ENCODE measurements at regions not wholly inside any gene's neighbourhood (a gene's known extent, or its start where the extent isn't known, plus 50 kb on each side); places are given as distances from the start of the nearest gene placed in this dataset.

DNA sequence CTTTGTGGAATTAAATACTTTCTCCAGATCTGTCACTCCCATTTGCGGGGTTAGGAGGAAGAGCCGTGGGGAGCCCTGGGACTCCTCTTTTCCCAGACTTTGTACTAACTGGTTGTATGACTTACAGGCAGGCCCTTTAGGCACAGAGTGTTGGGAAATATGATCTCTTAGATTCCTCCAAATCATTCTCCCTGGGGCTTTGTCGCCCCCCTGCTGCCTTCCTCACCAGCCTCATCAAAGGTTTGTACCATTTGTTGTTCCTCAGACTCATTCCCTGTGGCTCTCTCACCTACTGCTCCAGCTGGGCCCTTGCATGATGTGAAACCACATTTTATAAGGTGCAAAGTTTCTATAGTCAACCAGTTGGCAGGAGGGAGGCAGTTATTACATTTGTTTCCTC is 56.4 kb downstream of the CRYGS start:
- no peak for DNase-seq

DNA sequence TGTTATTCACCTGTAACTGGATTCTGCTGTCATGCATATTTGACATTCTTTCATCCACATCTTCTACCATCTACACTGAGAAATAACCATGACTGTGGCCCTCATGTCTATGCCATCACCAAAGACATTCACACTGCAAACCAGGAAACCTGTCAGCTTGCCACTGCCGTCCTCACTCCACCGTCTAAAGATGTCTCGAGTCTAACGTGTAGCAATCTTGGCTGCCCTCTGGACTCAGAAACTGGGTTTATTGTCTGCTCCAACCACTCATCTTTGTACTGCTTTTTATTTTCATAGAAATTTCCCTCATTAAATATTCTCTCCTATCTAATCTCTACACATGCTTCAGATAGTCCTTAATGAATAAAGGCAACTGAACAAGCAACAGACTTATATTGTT is 57.1 kb downstream of the CRYGS start:
- DNase-seq, result no peak

DNA sequence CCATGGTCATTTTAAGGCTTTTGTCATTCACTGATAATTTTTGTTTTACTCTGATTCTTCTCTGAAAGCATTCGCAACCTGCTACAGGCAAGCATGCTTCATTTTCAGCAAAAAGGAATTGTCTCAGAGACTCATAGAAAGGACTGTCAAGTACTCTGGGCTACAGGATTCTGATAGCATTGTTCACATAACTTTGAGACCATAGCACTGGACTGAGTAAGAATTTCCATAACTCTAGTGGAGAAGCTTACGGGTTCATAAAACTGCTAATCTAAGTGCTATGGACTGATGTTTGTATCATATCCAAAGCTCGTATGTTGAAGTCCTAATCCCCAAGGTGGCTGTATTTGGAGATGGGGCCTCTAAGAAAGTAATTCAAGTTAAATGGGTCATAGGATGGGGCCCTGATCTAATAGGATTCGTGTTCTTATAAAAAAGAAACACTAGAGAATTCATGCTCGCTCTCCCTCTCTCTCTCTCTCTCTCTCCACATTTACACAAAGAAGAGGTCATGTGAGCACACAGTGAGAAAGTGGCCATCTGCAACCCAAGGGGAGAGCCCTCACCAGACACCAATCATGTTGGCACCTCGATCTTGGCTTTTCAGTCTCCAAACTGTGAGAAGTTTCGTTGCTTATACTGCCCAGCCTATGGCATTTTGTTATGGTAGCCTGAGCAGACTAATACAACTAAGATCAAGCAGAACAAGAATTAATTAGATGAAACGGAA is 60.4 kb downstream of the CRYGS start:
- DNase-seq, result no peak

DNA sequence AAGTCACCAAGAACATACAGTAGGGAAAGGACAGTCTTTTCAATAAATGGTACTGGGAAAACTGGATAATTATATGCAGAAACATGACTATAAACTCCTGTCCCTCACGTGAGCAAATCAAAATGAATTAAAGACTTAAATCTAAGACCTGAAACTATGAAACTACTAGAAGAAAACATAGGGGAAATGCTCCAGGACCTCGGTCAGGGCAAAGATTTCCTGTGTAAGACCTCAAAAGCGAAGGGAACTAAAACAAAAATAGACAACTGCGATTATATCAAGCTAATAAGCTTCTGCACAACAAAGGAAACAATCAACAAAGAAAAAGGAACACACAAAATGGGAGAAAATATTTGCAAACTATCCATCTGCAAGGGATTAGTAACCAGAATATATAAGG is 62.7 kb downstream of the CRYGS start:
- DNase-seq, result no peak

DNA sequence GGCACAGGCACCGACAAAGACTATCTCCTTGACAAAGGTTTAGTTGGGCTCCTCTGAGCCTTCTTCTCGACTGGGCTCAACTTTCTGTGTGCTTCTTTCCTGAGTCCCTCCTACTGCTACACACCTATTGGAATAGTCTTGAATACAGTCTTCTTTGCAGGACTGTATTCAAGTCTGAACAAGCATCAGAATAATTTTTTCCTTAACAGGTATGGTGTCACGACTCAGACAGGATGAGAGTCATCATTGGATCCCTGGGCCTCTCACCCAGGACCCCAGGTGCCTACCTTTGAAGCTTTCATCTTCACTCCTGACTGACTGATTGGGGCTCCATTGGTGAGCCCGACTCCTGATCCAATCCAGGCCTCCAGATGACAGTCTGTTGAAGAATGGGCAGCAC is 66.3 kb downstream of the CRYGS start:
- DNase-seq, result no peak

DNA sequence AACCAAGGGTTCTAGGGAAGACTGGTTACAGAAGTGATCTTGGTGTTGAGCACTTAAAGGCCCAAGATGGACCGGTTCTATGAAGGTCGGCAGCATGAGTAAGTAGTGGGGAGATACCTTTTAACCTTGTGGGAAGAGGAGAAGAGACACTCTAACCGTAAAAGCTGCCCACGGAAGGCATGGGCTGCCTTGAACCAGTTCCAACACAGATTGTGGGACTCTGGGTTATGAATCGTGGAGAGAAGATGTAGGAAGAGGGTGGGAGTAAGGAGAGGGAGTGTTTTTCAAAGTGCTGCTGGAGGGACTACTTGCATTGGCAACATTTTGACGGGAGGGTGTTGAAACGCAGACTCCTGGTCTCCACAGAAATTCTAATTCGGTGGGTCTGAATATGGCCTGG is 67.1 kb downstream of the CRYGS start:
- DNase-seq, result no peak

DNA sequence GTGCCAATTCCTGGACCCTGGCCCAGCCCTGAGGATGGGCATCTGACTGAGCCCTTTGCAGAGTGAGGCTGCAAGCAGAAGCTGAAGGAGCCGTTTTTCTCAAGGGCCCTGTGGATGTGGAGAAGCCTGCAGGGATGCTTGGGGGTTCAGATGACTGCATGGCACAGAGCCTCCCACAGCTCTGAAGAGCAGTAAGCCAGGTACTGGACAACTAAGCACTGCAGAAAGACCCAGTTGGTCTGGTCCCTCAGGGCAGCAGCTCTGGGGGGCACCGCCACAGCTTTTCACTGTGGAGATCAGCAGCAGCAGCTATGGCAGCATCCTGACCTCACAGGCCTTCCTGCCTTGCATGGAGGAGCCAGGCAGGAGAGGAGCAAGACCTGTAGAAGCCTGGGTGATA is 67.6 kb downstream of the CRYGS start:
- DNase-seq, result no peak

DNA sequence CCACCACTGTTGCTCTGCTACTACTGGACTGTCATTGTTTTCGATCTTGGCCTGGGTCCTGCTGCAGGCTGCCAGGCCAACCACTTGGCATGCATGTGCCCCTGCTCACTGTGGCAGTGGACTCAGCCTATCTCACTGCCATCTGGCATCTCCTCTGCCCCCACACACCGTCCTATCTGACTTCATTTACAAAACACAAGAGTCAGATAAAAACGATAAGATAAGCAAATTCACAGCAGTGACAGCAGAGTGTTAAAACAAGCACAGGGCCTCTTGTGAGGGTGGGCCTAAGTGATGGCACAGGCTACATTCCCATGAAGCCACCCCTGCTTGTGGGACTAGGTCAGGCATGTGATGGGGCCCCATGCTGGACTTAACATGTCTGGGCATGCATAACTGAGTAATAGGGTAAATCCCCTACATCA is 68.1 kb downstream of the CRYGS start:
- DNase-seq, result no peak

DNA sequence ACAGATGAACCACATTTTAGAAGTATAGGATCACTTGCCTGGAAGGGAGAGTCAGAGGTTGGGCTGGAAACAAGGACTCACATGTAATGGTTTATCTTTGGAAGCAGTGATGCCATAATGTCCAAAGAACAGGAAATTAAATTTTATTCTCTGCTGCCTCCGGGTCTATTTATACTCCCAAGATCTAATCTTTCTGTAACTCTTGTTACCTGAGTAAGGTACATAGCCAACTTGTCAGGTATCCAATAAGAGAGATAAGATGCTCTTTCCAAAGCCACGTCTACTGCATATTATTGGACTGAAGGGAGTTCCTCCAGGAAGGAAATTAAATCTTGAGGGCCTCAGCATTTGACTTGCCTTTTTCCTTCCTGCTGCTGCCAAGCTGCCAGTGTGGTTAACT is 71.0 kb downstream of the CRYGS start:
- no peak for DNase-seq

DNA sequence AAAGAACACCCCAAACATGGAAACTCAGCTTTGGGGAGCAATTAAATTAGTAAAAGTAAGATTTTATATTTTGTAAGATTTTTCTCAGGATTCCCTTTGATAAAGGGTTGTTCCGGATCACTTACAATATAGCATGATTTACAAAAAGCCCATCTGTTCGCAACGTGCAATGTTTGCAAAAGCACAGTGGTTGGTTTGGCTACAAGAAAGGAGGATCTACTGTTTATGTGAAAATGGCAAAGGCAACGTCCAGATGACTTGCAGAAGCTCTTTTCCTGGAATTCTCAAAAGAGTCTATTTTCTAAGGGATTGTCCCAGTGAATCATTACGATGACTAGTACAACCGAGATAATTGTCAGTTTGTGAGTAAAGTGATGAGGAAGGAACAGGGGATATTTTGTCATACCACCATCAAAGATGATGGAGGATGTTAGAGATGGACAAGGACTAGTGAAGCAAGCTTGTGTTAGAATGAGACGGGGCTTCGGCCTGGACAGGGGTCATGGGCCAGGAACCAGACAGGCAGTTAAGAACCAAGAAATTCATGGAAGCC is 71.6 kb downstream of the CRYGS start:
- DNase-seq, result no peak

DNA sequence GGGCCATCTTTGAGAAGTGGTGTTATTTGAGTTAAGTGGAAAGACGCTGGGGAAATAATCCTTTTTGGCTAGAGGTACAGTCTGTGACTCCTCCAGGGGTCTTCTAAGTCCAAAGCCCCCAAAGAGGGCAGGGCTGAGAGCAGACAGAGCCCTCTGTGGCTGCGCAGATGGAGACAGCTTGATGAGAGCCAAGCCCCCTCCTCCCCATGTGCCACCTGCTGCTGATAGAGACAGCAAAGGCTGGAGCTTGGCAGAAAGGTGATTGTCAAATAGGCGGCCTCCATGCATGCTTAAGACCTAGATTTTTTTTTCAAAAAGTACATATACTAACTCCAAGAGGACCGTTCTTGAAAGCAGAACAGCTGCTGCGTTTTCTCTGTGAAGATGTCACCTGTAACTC is 72.4 kb downstream of the CRYGS start:
- no peak for DNase-seq

DNA sequence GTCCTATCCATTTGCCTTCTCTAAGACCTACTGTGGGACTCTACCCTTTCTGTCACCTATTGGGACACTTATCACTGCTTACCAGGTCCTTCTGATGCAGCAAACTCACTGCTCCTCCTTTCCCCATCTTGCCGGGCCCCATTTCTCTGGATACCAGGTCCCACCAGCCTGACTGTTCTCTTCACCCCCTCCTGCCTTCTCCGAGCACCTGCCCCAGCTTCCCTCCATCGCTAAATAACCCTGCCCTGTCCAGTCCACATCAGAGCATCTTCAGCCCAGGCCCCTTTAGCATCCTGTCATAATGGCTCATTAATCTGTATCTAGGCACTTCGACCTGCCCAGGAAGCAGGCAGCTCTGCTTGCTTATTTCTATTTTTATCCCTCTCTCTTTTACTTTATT is 74.7 kb downstream of the CRYGS start:
- DNase-seq, result no peak

DNA sequence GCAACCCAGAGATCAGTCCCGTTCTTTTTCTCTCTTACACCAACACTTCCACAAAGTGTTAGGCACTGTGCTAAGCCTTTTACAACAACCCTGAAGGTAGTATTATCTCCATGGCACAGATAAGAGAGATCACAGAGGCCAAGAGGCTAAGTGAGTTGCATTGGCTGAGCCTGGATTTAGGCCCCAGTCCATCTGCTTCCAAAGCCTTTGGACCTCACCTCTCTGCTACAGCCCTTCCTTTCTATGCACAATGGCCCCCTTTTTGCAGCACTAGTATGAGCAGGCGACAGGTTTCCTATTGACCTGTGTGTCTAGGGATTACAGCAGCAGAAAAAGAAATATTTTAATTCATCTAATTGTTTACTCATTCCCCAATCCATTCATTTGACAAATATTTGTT is 76.2 kb downstream of the CRYGS start:
- DNase-seq, result no peak

DNA sequence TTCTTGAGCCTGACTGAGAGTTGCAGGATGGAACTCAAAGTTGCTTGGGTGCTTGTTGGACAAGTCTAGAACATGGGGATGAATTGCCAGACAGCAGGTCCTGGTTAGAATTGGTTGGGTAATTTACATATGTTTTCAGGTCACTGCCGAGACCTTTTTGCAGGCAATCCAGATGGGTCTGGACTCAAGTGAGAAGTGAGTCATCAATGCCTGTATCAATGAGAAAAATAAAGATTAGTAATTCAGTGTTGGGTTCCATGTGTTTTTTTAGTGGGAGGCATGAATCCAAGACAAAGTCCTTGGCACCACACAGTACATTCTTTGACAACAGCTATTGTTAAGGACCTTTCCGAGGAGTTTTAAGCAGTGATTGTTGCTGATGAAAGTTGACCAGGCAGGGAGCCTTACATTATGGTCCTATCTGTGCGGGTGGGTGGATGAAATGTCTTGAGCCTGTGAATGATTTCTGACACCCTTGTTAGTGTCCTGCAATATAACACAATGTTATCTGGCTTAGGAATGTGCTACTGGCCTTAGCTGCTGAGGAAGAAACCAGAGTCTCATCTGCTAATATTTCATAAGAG is 77.7 kb downstream of the CRYGS start:
- no peak for DNase-seq

DNA sequence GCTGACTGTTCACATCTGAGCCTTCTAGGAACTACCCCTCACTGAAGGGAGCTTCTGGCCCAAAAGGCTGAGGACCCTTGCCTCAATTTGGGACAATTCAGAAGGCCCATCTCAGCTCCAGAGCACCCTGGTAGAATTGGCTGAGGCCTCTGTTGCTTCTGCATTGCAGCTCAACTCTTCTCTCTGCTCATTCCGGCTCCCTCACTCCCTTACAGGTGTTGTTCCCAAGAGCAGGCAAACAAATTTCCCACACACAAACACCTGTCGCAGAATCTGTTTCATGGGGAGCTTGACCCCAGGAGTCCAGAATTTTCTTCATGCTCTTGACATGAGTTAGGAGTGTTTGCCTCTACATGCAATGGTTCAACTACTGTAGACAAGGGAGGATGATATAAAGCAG is 78.7 kb downstream of the CRYGS start:
- DNase-seq, result no peak

DNA sequence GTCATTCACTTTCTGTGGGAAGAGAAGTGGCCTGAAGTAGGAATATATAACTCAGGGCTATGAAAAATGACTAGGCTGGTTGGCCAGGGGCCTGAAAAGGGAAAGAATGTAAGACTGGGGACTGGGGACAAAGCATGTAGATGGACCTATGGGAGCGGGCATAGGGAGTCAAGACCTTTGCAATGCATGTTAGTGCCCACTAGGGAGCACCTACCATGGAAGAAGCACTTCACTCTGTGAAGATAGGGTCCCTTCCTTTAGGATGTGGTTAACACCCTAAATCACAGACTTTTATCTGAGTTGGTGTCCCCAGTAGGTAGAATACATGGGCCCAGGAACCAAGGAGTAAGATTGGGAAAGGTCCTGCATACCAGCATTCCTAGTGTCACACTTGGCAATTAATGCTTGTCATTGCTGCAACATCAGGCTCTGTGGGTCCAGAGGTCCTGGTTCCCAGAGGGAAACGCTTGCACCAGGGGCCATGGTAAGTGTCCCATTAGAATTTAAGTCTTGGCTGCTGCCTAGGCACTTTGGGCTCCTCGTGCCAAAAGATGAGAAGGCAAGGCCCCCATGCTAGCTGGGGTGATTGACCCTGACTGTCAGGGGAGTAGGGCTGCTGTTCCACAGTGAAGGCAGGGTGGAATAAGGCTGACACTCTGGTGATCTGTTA is 79.6 kb downstream of the CRYGS start:
- DNase-seq, result no peak

DNA sequence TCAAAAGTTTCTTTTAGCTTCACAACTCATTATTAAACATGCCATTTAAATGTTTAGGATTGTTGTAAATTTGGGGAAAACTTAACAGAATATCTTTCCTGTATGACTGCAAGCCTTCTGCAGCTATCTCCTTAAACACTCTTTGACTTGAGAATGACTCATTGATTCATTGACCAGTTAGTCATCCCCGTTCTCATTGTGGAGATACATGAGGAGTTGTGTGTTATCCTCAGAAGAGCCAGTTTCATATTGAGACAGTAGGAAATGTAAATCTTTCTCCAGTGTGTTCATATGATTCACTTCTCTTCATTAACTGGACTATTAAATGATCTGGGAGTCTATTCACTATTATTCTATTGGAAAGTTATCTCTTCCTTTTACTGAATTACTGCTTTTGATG is 83.0 kb downstream of the CRYGS start:
- no peak for DNase-seq

DNA sequence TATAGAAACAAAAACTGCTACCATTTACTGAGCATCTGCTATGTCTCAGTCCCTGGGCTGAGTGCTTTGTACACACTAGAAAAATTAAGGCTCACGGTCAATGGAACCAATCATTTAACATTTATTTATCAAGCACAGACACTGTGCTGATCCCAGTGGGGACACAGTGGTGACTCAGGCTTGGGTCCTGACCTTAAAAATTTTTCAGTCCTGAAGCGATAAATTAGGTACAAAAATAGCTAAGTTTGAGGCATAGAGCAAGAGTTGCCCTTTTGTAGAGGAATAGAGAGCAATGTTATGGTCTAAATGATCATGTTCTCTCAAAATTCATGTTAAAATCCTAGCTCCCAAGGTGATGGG is 85.1 kb downstream of the CRYGS start:
- DNase-seq, result no peak

DNA sequence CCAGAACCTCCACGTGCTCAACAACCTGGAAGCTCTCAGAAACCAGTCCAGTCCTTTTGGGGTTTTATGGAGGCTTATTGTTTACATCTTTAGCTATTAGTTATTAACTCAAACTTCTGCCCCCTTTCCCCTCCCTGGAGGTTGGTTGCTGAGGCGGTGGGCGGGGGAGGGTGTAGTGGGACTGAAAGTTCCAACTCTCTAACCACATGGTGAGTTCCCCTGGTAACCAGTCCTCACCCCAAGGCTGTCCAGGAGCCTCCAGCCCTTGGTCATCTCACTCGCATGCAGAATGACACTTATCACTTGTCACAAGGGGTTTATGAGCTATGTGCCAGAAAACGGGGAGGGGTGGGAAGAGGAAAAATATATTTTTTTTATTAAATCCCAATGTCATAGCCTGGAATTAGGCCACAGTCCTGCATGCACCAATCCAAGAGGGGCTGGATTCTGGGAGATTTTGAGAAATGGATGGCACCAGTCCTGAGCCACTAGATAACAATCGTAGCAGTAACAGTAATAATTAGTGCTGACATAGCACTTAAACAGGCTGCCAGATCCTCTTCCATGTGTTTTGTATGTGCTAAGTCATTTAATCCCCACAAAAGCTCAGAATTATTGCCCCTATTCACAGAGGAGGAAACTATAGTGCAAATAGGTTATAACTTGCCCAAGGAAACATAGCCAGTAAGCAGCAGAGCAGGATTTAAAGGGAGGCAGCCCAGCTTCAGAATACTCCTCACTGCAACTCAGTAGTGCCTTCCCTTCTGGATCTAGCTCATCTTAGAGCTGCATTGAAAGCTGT is 85.7 kb downstream of the CRYGS start:
- no peak for DNase-seq

DNA sequence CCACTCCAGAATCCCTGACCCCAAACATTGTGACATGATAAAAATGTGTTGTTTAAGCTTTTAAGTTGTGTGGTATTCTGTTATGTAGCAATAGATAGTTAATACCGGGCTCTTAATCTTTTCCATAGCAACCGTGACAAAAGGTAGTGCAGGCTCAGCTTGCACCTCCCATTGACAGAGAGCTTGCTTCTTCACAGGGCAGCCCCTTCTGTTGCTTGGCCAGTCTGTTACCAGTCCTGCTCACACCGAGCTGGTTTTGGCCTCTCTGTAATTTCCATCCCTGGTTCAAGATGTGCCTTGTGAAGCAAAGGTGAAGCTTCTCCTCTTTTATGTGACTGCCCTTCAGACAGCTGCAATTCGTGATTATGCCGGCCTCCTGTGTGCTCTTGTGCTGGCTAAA is 86.9 kb downstream of the CRYGS start:
- no peak for DNase-seq

DNA sequence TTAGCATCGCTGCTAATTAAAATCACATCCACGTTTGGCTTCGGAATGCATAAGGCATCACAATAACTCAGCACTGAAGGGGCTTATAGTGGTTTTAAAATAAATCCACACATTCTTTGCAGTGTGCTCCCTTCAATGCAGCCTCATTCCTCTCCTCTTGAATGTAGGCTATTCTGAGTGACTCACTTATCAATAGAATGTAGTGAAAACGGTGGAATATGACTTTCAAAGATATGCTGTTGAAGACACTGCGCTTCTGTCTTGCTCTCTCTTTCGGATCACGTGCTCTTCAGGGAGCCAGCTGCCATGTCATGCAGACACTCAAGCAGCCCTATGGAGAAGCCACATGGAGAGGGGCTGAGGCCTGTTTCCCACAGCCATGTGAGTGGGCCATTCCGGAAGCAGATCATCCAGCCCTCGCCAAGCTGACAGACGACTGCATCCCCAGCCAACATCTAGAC is 87.4 kb downstream of the CRYGS start:
- no peak for DNase-seq

DNA sequence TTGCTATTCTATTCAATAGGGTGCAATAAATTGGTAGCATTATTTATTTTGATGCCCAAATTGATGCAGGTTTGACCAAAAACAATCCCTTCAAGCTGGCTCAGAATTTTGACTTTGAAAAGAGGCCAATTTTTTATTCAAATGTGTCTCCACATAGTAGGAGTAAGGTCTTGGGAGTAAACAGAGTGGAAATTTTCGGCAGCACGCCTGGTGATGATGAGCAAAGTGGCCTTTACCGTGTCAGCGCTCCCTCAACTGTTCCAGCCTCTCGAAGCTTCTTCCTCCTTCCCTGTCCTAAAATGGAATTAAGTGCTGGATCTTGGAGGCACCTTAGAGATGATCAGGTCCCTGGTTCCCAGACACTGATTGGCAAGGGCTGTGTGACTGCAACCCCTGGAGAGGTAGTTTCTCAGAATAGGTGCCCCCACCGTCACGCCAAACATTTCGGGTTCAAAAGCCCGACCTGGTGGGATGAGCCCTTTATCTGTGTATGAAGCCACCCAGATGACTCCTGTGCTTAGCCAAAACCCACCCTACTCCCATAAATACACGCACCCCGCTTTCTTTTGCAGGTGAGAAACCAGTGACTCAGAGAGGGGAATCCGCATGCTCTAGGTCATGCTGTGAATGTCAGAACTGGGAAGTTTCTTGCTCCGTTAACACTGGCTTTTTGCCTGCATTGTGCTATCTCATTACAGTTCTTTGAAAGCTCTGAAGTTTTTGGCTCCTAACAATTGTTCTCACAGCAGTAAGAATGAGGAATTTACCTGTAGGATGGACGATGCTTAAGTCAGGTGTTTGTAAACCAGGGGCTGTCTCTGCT is 89.1 kb downstream of the CRYGS start:
- DNase-seq, result no peak

Measured in eye (tissue), 1 donor.